ENCODE measurements at regions not wholly inside any gene's neighbourhood (a gene's known extent, or its start where the extent isn't known, plus 50 kb on each side); places are given as distances from the start of the nearest gene placed in this dataset.

GRCh38 chr4:64146030-64146429, 263.2 kb downstream of the TECRL start:
- Histone ChIP-seq H3K27ac (no peak overlapping the region), H3K27me3 (no peaks in the 10 kb centered on the region), H3K4me3 (no peak overlapping the region), H3K9me3 (no peaks in the 10 kb centered on the region), H3K4me1 (no peaks in the 10 kb centered on the region), H3K36me3 (no peaks in the 10 kb centered on the region)
- intact Hi-C loops (cut with DNase I): no loop called here
- no peak for TF ChIP-seq POLR2AphosphoS5 (IDR thresholded peaks at IDR 0.05; ENCODE audit: insufficient read depth in 1 of 2, low read depth in 1 of 2)
- TF ChIP-seq CTCF (IDR thresholded peaks at IDR 0.05): no peak
- no peak for TF ChIP-seq POLR2A (IDR thresholded peaks at IDR 0.05)
- no peak for DNase-seq (ENCODE audit: extremely low spot score in 2 of 2)

- TF ChIP-seq POLR2AphosphoS5 (IDR thresholded peaks at IDR 0.05; ENCODE audit: insufficient read depth in 1 of 2, low read depth in 1 of 2) (peak in 1 of 2 donors; percentile 39), CTCF (IDR thresholded peaks at IDR 0.05) (no peak), POLR2A (IDR thresholded peaks at IDR 0.05) (no peak)
- H3K36me3 ChIP-seq: no peaks in the 10 kb centered on the region
- intact Hi-C loops (cut with DNase I): no loop called here
- H3K27me3 ChIP-seq: no peaks in the 10 kb centered on the region
- no peak overlapping the region for H3K27ac ChIP-seq
- no peak overlapping the region for H3K4me3 ChIP-seq
- no peaks in the 10 kb centered on the region for H3K9me3 ChIP-seq
- H3K4me1 ChIP-seq: no peaks in the 10 kb centered on the region
- DNase-seq (ENCODE audit: extremely low spot score in 2 of 2): no peak
These were observed 264.3 kb downstream of the TECRL start for GRCh38 chr4:64144994-64145393.

GRCh38 chr4:64130907-64131306, 278.3 kb downstream of the TECRL start:
- Histone ChIP-seq H3K4me3 (no peak overlapping the region), H3K27me3 (no peaks in the 10 kb centered on the region), H3K27ac (no peak overlapping the region), H3K36me3 (no peaks in the 10 kb centered on the region), H3K9me3 (no peaks in the 10 kb centered on the region), H3K4me1 (no peaks in the 10 kb centered on the region)
- no peak for TF ChIP-seq POLR2AphosphoS5 (IDR thresholded peaks at IDR 0.05; ENCODE audit: insufficient read depth in 1 of 2, low read depth in 1 of 2)
- no peak for TF ChIP-seq POLR2A (IDR thresholded peaks at IDR 0.05)
- TF ChIP-seq CTCF (IDR thresholded peaks at IDR 0.05): no peak
- no peak for DNase-seq (ENCODE audit: extremely low spot score in 2 of 2)
- intact Hi-C loops (cut with DNase I): no loop called here

- H3K4me1 ChIP-seq: no peaks in the 10 kb centered on the region
- no peak overlapping the region for H3K4me3 ChIP-seq
- no peak overlapping the region for H3K27ac ChIP-seq
- no peak for DNase-seq (ENCODE audit: extremely low spot score in 2 of 2)
- TF ChIP-seq POLR2AphosphoS5 (IDR thresholded peaks at IDR 0.05; ENCODE audit: insufficient read depth in 1 of 2, low read depth in 1 of 2): no peak
- TF ChIP-seq POLR2A (IDR thresholded peaks at IDR 0.05): no peak
- TF ChIP-seq CTCF (IDR thresholded peaks at IDR 0.05): no peak
- H3K36me3 ChIP-seq: no peaks in the 10 kb centered on the region
- H3K9me3 ChIP-seq: no peaks in the 10 kb centered on the region
- no peaks in the 10 kb centered on the region for H3K27me3 ChIP-seq
- intact Hi-C loops (cut with DNase I): no loop called here
These were observed 283.9 kb downstream of the TECRL start for GRCh38 chr4:64125354-64125753.

- DNase-seq (ENCODE audit: extremely low spot score in 2 of 2): no peak
These were observed 287.4 kb downstream of the TECRL start for GRCh38 chr4:64121803-64122202.

GRCh38 chr4:64105903-64106302, 303.3 kb downstream of the TECRL start:
- no peaks in the 10 kb centered on the region for H3K36me3 ChIP-seq
- intact Hi-C loops (cut with DNase I): no loop called here
- no peak overlapping the region for H3K27ac ChIP-seq
- H3K4me1 ChIP-seq: no peaks in the 10 kb centered on the region
- TF ChIP-seq CTCF (IDR thresholded peaks at IDR 0.05) (no peak), POLR2A (IDR thresholded peaks at IDR 0.05) (no peak), POLR2AphosphoS5 (IDR thresholded peaks at IDR 0.05; ENCODE audit: insufficient read depth in 1 of 2, low read depth in 1 of 2) (no peak)
- DNase-seq (ENCODE audit: extremely low spot score in 2 of 2): no peak
- no peak overlapping the region for H3K4me3 ChIP-seq
- H3K9me3 ChIP-seq: no peaks in the 10 kb centered on the region
- no peaks in the 10 kb centered on the region for H3K27me3 ChIP-seq

More at GRCh38 chr4:64121803-64122202, 287.4 kb downstream of the TECRL start:
- no peaks in the 10 kb centered on the region for H3K9me3 ChIP-seq
- no peaks in the 10 kb centered on the region for H3K36me3 ChIP-seq
- TF ChIP-seq POLR2A (IDR thresholded peaks at IDR 0.05): no peak
- no peak overlapping the region for H3K4me3 ChIP-seq
- no peaks in the 10 kb centered on the region for H3K27me3 ChIP-seq
- H3K27ac ChIP-seq: no peak overlapping the region
- H3K4me1 ChIP-seq: no peaks in the 10 kb centered on the region
- intact Hi-C loops (cut with DNase I): no loop called here
